HT-29 (cell line): ENCODE measurements at regions not wholly inside any gene's neighbourhood (a gene's known extent, or its start where the extent isn't known, plus 50 kb on each side); places are given as distances from the start of the nearest gene placed in this dataset.
A peak's percentile ranks its signal among the peaks of the same experiment; 100 is the strongest.
"Not testable (repeated sequence)": the region's sequence is repeated elsewhere in the genome, so short reads cannot be mapped to it uniquely, and the experiment has no call there.

Experiments used
- DNase-seq: peaks from one replicate; pipeline ENCODE4 v3.0.0-alpha.2; 2015; ENCODE audit warnings: low spot score

DNA sequence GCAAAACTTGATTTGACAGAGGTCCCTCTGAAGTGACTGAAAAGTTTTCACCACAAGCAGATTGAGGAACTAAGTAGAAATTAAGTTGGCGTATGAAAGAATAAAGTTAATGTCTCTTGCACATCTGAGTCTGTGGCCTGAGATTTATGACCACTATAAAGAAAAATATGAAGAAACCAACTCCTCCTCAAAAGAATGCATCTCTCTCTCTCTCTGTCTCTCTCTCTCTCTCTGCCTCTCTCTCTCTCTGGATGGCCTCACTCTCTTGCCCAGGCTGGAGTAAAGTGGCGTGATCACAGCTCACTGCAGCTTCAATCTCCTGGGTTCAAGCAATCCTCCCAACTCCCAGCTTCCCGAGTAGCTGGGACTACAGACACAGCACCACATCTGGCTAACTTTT lies 55.2 kb downstream of the RPL22L1 start:
- no peak for DNase-seq

DNA sequence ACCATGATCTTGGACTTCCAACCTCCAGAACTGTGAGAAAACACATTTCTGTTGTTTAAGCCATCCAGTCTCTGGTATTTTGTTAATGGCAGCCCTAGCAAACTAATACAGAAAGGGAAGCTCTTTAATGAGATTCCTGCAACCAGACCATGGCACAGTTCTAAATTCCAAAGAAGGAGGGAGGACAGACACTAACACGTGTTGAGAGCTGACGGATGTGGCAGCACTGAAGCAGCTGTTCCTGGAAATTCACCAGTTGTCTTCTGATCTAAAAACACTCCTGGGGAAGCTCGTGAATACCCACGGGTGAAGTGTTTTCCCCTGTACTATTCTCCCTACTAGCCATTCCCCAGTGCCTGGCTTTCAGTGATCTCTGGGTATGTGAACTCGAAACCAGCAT lies 56.7 kb downstream of the RPL22L1 start:
- no peak for DNase-seq

GRCh38 chr3:170811928-170812591 lies 57.9 kb downstream of the RPL22L1 start:
- DNase-seq: peak; percentile 97

GRCh38 chr3:170811515-170811914 lies 58.5 kb downstream of the RPL22L1 start:
- no peak for DNase-seq

GRCh38 chr3:170809975-170810357 lies 60.0 kb downstream of the RPL22L1 start:
- peak; percentile 53 for DNase-seq

DNA sequence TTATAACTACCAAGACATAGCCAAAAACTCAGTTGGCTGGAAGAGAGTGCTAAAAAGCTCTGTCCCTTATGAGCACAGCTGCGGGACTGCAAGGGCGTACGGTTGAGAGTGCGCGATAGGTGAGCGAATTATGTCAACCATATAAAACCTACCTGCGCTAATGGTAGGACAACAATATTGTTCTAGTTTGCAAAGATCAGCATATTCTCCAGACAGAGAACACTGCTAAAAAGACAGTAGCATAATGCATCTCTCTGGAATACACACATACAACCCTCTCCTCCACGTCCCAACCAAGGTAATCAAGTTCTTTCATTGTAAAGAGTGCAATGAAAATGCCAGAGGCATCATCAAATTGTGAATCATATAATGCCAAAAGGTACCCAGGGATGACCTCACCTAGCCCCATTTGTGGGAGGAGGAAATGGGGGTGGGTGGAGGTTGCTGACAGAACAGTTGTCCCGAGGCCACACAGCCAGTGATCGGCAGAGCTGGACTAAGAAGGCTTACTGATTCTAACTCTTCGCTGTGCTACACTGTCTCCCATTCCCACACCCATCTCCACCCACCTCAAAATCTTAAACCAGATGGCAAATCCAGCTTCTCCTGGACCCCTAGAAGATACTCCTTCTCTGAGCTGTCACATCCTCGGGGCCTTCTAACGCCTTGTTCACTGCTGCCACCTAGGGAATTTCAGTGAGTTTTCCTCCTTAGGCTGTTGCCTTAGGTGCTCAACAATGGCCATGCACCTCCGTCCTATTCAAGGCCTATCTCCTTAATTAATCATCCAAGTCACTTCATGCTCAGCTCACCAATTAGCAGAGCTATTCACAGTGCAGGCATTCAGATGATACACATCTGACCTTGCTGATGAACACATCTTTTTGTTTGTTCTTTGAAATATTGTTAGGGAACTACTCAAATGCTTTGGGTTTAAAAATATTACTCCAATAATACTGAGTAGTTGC lies 60.7 kb downstream of the RPL22L1 start:
- peak; percentile 81 for DNase-seq

DNA sequence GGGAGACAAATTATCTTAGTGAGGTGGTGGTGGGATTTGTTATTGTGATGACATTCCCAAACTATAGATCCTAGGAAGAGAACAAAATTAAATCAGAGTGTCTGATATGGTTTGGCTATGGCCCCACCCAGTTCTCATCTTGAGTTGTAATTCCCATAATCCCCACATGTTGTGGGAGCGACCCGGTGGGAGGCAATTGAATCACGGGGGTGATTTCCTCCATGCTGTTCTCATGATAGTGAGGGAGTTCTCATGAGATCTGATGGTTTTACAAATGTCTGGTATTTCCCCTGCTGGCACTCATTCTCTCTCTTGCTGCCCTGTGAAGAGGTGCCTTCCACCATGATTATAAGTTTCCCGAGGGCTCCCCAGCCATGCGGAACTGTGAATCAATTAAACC lies 62.0 kb downstream of the RPL22L1 start:
- DNase-seq: no peak

DNA sequence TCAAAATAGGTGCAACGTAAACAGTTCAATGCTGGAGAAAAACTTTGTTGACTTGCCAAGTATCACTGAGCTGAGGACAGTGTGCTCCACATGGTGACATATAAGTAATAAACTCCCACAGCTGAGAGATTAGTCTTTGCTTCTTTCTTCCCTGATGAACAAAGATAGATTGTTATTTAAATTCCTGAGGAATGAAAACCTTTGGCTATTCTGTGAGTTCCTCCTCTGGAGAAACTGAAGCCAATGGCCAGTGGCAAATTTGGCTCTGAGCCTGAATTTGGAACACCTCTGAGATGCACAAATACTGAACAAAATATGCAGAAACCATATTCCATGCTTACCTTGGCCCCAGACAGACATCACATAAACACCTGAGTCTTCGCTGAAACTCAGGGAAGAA lies 63.3 kb downstream of the RPL22L1 start:
- DNase-seq: no peak

GRCh38 chr3:170806141-170806540 lies 63.9 kb downstream of the RPL22L1 start:
- DNase-seq: no peak

DNA sequence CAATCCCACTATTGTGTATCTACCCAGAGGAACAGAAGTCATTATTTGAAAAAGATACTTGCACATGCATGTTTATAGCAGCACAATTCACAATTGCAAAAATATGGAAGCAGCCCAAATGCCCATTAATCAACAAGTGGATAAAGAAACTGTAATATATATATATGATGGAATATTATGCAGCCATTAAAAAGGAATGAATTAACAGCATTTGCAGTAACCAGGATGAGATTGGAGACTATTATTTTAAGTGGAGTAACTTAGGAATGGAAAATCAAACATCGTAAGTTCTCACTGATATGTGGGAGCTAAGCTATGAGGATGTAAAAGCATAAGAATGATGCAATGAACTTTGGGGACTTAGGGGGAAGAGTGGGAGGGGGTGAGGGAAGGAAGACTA lies 64.7 kb downstream of the RPL22L1 start:
- DNase-seq: not testable (repeated sequence)

DNA sequence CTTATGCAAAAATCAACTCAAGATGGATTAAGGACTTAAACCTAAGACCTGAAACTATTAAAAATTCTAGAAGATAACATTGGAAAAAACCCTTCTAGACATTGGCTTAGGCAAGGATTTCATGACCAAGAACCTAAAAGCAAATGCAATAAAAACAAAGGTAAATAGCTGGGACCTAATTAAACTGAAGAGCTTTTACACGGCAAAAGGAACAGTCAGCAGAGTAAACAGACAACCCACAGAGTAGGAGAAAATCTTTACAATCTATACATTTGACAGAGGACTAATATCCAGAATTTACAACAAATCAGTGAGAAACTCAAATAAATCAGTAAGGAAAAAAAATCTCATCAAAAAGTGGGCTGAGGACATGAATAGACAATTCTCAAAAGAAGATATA lies 65.4 kb downstream of the RPL22L1 start:
- not testable (repeated sequence) for DNase-seq

DNA sequence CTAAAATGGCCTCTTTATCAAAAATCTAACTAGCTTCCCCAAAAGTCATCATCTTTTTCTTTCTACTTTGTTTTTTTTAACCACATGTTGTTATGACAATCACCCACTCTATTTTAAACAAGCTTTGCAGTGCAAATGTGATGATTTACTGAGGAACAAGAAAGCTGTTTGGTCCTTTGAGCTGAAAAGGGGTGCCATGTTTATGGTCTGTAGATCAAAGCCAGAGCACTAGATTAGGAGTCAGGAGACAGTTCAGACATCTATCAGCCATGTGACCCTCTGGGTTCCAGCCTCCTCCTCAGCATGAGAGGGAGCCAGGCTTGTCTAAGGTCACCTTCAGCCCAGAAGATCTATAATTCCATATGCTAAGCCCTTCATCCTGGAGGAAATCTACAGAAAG lies 65.9 kb downstream of the RPL22L1 start:
- no peak for DNase-seq

DNA sequence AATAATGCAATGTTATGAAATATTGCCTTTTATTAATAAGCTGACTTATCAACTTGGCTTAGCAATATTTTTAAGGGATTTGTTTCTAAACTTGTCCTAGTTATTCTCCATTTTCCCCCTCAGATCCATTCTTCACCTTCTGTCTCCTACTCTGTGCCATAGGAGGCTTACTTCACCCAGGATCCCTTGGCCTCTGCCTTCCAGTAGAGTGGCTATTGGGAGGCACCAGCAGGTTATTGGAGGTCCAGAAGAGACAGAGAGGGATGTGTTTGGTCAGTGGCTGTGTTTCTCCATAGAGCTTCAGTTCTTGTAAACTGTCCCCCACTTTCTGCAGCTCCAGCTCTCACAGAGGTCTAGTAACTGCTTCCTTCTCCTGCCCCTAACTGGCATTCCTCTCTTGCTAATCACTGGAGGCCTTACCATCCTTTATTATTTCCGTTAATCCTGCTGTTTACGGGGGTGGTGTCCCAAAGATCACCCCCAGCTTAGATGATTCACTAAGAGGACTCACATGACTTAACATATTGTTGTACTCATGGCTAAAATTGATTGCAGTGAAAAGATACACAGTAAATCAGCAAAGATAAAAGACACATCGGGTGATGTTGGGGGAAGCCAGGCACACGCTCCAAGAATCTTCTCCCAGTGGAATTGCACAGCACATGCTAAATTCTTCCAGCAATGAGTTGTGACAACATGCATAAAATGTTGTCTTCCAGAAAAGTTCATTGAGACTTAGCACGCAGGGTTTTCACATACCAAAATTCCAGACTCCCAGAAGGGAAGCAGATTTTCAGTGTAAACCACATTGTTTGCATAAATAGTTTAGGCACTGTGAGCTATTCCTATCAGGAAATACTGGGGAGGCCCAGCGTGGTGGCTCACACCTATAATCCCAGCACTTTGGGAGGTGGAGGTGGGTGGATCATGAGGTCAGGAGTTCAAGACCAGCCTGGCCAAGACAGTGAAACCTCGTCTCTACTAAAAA lies 67.5 kb downstream of the RPL22L1 start:
- no peak for DNase-seq

DNA sequence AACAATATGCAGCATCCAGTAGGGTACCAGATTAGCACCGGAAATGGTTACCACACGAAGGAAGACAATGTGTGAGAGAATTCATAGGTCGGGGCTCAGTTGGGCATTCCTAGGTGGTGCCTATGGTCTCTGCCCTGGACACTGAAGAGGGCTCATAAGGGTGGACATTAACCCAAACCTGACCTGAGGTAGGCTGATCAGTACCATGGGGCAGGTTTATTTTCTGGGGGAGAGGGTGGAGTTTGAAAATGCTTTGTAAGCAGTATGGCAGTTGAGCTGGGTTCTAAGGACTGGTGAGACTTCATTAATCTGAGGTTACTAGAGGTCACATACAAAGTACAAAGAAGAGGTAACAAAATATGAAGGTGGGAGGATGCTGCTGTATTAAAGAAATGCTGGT lies 68.4 kb downstream of the RPL22L1 start:
- DNase-seq: no peak

- not testable (repeated sequence) for DNase-seq
Measured at GRCh38 chr3:170800275-170800674, 69.7 kb downstream of the RPL22L1 start.

DNA sequence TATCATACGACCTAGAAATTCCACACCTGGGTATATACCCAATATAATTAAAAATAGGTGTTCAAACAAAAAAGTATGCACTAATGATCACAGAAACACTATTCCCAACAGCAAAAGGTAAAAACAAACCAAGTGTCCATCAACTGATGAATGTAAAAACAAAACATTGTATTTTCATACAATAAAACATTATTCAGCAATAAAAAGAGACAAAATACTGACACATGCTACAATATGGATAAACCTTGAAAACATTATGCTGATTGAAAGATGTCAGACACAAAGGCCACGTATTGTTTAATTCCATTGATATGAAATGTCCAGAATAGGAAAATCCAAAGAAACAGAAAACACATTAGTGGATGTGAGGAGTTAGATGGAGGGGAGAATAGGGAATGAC lies 71.0 kb downstream of the RPL22L1 start:
- DNase-seq: no peak

GRCh38 chr3:170797685-170798084 lies 72.3 kb downstream of the RPL22L1 start:
- no peak for DNase-seq

GRCh38 chr3:170792471-170792870 lies 77.5 kb downstream of the RPL22L1 start:
- no peak for DNase-seq

DNA sequence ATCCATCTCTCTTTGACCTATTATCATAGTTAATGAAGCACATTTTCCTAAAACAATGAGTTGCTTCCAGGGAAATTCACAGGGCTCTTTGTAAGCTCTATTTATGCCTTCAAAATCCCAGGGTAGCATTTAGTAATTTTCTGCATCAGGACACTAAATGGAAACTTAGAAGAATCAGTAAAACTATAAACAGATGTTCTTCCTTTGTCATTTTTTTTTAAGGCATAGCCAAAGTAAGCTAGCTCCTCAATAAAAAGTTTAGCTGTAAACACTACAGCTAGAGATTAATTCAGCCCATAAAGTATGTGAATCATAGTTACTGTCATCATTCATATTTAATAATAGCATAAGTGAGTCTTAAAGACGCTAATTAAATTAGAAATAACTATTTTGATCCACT lies 79.3 kb downstream of the RPL22L1 start:
- no peak for DNase-seq

- no peak for DNase-seq
Measured at GRCh38 chr3:170787464-170787863, 82.5 kb downstream of the RPL22L1 start.

- DNase-seq: no peak
Measured at GRCh38 chr3:170785454-170785853, 84.5 kb downstream of the RPL22L1 start.

DNA sequence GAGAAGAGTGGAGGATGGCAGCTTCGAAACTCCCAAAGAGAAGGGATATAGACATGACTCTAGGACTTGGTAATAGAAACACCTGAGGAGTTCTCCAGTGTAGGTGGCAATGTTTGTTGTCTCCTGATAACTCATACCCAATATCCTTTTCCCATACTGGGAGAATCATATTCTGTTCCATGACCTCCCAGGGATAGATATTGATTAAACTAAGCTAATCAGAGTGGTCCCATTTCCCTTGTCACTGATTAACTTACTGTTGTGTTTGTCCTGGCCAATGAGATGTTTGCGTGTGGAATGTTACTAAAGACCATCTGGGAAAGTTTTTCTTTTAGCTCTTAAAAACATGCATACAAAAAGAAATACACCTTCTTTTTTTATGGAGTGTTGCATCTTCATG lies 85.6 kb downstream of the RPL22L1 start:
- no peak for DNase-seq
